SK-N-SH treated with all-trans-retinoic acid at 6 μM for 48 hours (cell line): ENCODE measurements at regions not wholly inside any gene's neighbourhood (a gene's known extent, or its start where the extent isn't known, plus 50 kb on each side); places are given as distances from the start of the nearest gene placed in this dataset.

ENCODE experiments used
- ATAC-seq: fragments of 200-7000 bp; cut with Tn5 transposase; 3 replicates; pipeline ENCODE4 v1.9.1; 2020; ENCODE audit warnings: mild to moderate bottlenecking, moderate library complexity
- ARNTL ChIP-seq: fragments of 450-650 bp; formaldehyde crosslinking; IDR thresholded peaks from 2 replicates; pipeline ENCODE4 v1.5.0; 2020; ENCODE audit warnings: low read depth, mild to moderate bottlenecking, moderate library complexity, borderline replicate concordance
- CSDC2 ChIP-seq: fragments of 250-450 bp; sonication (Bioruptor Pico); IDR thresholded peaks from 2 replicates; pipeline ENCODE4 v1.5.0; 2020; ENCODE audit warnings: mild to moderate bottlenecking, moderate library complexity
- ESRRG ChIP-seq: fragments of 250-450 bp; sonication (Bioruptor Pico); IDR thresholded peaks from 2 replicates; pipeline ENCODE4 v1.6.1; 2021; ENCODE audit warnings: mild to moderate bottlenecking
- GLIS3 ChIP-seq: fragments of 250-450 bp; sonication (Bioruptor Pico); IDR thresholded peaks from 2 replicates; pipeline ENCODE4 v1.5.0; 2020; ENCODE audit warnings: mild to moderate bottlenecking, moderate library complexity
- ISL1 ChIP-seq: fragments of 250-450 bp; sonication (Bioruptor Pico); IDR thresholded peaks from 2 replicates; pipeline ENCODE4 v2.1.2; 2022; ENCODE audit warnings: mild to moderate bottlenecking, moderate library complexity
- RARB ChIP-seq: fragments of 250-450 bp; sonication (Bioruptor Pico); IDR thresholded peaks from 2 replicates; pipeline ENCODE4 v1.8.0; 2021; ENCODE audit warnings: mild to moderate bottlenecking, moderate library complexity
- TCF4 ChIP-seq: fragments of 250-450 bp; sonication (Bioruptor Pico); IDR thresholded peaks from 2 replicates; pipeline ENCODE4 v1.8.0; 2021; ENCODE audit warnings: mild to moderate bottlenecking, moderate library complexity, borderline replicate concordance
- ZC3H10 ChIP-seq: fragments of 250-450 bp; sonication (Bioruptor Pico); IDR thresholded peaks from 2 replicates; pipeline ENCODE4 v1.5.1; 2021; ENCODE audit warnings: mild to moderate bottlenecking, moderate library complexity
- ZFP3 ChIP-seq: fragments of 250-450 bp; sonication (Bioruptor Pico); IDR thresholded peaks from 2 replicates; pipeline ENCODE4 v1.5.0; 2020; ENCODE audit warnings: mild to moderate bottlenecking, moderate library complexity
- ZFP30 ChIP-seq: fragments of 450-650 bp; formaldehyde crosslinking; IDR thresholded peaks from 2 replicates; pipeline ENCODE4 v1.5.0; 2022; ENCODE audit warnings: mild to moderate bottlenecking, moderate library complexity
- ZNF565 ChIP-seq: fragments of 450-650 bp; formaldehyde crosslinking; conservative IDR thresholded peaks from 2 replicates; pipeline ENCODE4 v1.5.0; 2020; ENCODE audit warnings: low read depth, mild to moderate bottlenecking, moderate library complexity
- ZNF70 ChIP-seq: fragments of 450-650 bp; formaldehyde crosslinking; IDR thresholded peaks from 2 replicates; pipeline ENCODE4 v1.5.0; 2020; ENCODE audit warnings: mild to moderate bottlenecking, moderate library complexity
- ZNF8 ChIP-seq: fragments of 450-650 bp; formaldehyde crosslinking; IDR thresholded peaks from 2 replicates; pipeline ENCODE4 v1.5.0; 2020; ENCODE audit warnings: mild to moderate bottlenecking, moderate library complexity
- TF ChIP-seq, protein P1 (sequence below): fragments of 250-450 bp; sonication (Bioruptor Pico); IDR thresholded peaks from 2 replicates; pipeline ENCODE4 v1.5.0; 2020; ENCODE audit warnings: mild to moderate bottlenecking, moderate library complexity
- TF ChIP-seq, protein P2 (sequence below): fragments of 250-450 bp; sonication (Bioruptor Pico); IDR thresholded peaks from 2 replicates; pipeline ENCODE4 v1.5.1; 2020; ENCODE audit warnings: low read depth, mild to moderate bottlenecking, moderate library complexity
- TF ChIP-seq, protein P3 (sequence below): fragments of 250-450 bp; sonication (Bioruptor Pico); IDR thresholded peaks from 2 replicates; pipeline ENCODE4 v1.8.0; 2021; ENCODE audit warnings: low read depth, mild to moderate bottlenecking, moderate library complexity, borderline replicate concordance

DNA sequence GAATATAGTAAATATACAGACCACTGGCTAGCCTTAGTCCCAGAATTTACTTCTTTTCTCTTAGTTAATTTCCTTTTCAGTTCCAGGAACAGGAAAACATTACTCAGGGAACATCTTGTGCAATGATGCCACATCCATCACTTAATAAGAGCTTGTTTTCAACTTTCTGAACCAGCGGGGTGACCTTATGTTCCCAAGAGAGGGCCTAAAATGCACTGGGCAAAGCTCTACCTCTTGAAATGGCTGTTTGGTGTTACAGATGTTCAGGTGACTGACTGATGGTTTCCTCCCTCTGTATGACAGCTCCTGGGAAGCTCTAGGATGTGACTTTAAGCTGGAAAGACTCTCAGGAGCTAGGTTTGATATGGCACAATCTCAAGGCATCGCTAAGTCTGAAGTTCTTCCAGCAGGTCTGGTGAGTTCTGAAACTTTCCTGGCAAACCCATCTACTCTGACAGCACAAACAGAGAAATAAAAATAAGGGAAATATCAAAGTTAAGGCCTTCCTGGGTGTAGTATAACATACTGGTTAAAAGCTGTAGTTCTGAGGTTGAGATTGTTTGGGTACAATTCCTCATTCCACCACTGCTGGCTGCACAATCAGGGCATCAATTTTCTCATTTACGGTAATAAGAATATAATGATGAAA is 98.6 kb downstream of the ZIC1 start:
- TF ChIP-seq, protein P1, sequence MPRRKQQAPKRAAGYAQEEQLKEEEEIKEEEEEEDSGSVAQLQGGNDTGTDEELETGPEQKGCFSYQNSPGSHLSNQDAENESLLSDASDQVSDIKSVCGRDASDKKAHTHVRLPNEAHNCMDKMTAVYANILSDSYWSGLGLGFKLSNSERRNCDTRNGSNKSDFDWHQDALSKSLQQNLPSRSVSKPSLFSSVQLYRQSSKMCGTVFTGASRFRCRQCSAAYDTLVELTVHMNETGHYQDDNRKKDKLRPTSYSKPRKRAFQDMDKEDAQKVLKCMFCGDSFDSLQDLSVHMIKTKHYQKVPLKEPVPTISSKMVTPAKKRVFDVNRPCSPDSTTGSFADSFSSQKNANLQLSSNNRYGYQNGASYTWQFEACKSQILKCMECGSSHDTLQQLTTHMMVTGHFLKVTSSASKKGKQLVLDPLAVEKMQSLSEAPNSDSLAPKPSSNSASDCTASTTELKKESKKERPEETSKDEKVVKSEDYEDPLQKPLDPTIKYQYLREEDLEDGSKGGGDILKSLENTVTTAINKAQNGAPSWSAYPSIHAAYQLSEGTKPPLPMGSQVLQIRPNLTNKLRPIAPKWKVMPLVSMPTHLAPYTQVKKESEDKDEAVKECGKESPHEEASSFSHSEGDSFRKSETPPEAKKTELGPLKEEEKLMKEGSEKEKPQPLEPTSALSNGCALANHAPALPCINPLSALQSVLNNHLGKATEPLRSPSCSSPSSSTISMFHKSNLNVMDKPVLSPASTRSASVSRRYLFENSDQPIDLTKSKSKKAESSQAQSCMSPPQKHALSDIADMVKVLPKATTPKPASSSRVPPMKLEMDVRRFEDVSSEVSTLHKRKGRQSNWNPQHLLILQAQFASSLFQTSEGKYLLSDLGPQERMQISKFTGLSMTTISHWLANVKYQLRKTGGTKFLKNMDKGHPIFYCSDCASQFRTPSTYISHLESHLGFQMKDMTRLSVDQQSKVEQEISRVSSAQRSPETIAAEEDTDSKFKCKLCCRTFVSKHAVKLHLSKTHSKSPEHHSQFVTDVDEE (CRISPR knock-in tag) = no peak
- TF ChIP-seq TCF4 (no peak), ZNF8 (no peak), GLIS3 (CRISPR knock-in tag) (no peak)
- TF ChIP-seq, all 23 proteins: peak for 0
- ATAC-seq = no peak

DNA sequence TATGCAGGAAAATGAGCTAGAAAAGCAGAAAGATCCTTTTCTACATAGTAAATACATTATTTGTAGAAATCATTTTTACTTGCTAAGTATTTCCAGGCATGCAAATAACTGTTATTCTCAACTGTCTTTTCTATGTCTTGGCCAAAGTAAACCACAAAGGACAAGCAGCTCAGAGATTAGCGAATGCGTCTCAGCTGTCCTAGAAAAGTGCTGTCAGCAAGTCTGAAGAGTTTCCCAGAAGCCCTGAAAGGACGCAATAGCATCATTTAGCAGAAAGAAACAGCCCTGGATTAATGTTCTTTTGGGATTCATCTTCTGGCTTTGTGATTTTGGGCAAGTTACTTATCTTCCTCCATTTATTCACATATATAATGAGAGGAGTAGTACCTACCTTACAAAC is 100.3 kb downstream of the ZIC1 start:
- no peak for ATAC-seq

DNA sequence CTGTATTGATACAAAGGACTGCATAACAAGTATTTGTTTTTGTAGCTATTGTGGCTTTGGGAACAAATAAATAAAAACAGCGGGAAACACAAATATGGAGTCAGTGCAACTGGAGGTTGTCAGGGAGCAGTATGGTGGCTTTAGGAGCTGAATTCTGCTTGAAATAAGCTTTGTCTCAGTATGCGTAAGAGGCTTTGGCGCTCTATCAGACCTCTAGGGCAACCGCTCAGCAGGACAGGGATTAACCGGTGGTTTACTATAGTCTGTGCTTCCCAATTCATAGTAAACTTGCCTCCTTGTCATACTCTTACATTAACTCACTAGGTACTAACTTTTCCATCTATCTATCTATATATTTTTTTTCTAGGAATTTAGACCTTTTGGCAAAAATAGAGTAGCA is 104.6 kb downstream of the ZIC1 start:
- TF ChIP-seq GLIS3 (CRISPR knock-in tag) (no peak), CSDC2 (CRISPR knock-in tag) (no peak), ZFP3 (no peak)
- ATAC-seq = no peak

More for the DNA sequence above, 100.3 kb downstream of the ZIC1 start:
- TF ChIP-seq, protein P2, sequence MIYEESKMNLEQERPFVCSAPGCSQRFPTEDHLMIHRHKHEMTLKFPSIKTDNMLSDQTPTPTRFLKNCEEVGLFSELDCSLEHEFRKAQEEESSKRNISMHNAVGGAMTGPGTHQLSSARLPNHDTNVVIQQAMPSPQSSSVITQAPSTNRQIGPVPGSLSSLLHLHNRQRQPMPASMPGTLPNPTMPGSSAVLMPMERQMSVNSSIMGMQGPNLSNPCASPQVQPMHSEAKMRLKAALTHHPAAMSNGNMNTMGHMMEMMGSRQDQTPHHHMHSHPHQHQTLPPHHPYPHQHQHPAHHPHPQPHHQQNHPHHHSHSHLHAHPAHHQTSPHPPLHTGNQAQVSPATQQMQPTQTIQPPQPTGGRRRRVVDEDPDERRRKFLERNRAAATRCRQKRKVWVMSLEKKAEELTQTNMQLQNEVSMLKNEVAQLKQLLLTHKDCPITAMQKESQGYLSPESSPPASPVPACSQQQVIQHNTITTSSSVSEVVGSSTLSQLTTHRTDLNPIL = no peak
- TF ChIP-seq ZNF70 (CRISPR knock-in tag) (no peak), GLIS3 (CRISPR knock-in tag) (no peak), ZFP3 (no peak), TCF4 (no peak), RARB (no peak), ZFP30 (CRISPR knock-in tag) (no peak), ZNF565 (CRISPR knock-in tag) (no peak), ESRRG (no peak), ZC3H10 (no peak), CSDC2 (CRISPR knock-in tag) (no peak), ISL1 (CRISPR knock-in tag) (no peak), ARNTL (CRISPR knock-in tag) (no peak)
- TF ChIP-seq, protein P1 (CRISPR knock-in tag) = no peak
- TF ChIP-seq, protein P3, sequence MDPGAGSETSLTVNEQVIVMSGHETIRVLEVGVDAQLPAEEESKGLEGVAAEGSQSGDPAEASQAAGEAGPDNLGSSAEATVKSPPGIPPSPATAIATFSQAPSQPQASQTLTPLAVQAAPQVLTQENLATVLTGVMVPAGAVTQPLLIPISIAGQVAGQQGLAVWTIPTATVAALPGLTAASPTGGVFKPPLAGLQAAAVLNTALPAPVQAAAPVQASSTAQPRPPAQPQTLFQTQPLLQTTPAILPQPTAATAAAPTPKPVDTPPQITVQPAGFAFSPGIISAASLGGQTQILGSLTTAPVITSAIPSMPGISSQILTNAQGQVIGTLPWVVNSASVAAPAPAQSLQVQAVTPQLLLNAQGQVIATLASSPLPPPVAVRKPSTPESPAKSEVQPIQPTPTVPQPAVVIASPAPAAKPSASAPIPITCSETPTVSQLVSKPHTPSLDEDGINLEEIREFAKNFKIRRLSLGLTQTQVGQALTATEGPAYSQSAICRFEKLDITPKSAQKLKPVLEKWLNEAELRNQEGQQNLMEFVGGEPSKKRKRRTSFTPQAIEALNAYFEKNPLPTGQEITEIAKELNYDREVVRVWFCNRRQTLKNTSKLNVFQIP (CRISPR knock-in tag) = no peak
- TF ChIP-seq, all 23 proteins: peak for 0

DNA sequence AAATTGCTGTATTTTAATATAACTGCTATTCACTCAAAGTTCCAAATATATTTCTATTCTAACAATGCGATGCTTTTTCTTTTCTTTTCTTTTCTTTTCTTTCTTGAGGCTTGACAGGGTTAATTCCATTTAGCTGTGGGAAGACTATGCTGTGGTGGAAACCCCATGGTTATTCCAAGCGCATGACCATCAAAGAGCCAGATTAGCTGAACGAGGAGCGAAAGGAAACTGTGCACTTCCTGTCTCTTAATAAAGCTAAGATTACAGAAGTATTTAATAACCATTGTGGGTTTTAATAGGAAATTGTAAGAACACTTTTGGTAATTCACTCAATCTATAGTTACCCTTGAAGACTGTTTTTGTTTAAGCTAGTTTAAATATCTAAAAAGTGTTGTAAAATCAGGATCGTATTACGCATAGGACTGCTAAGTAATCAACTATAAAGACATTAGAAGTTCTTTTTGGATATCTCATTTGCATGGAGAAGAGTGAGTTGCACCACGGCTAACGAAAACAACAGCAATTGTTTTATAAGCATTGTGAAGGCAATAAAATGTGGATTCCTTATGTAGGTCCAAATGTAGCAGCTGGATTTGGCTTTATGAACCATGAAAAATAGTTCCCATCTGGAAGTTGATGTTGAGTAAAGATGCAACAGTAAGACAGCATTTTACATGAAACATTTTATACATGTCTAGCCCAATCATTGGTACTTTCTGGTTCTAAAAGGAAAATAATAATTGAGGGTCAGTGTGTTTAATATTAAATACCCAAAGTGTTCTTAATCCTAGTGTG is 105.4 kb downstream of the ZIC1 start:
- no peak for ATAC-seq
- TF ChIP-seq CSDC2 (CRISPR knock-in tag) = no peak
- TF ChIP-seq ZFP3 = no peak
- TF ChIP-seq, protein P3 (CRISPR knock-in tag) = no peak
